IMR-90 (cell line): ENCODE measurements at regions not wholly inside any gene's neighbourhood (a gene's known extent, or its start where the extent isn't known, plus 50 kb on each side); places are given as distances from the start of the nearest gene placed in this dataset.
"Not testable (repeated sequence)": the region's sequence is repeated elsewhere in the genome, so short reads cannot be mapped to it uniquely, and the experiment has no call there.

Experiments used
- ATAC-seq: fragments of 200-7000 bp; cut with Tn5 transposase; 2 replicates; pipeline ENCODE4 v1.9.1; 2020; ENCODE audit warnings: low read depth, mild to moderate bottlenecking, moderate library complexity
- BruUV-seq: library from RNA; stranded (reverse); fragments of 400-500 nt; replicated peaks from 2 replicates; lab custom pipeline; 2021; lab: Mats Ljungman, UMichigan
- CTCF ChIA-PET: fragments of 300-600 bp; formaldehyde crosslinking; extraction: SDS; loops from one replicate; lab custom pipeline; 2021; ENCODE audit warnings: antibody characterized with exemption; lab: Yijun Ruan, JAX
- POLR2A ChIA-PET: fragments of 300-600 bp; sonication (Branson Sonifier 250); formaldehyde crosslinking; loops from one replicate; lab custom pipeline; 2022; ENCODE audit warnings: antibody characterized with exemption; ENCODE audit not compliant: unreplicated experiment; lab: Charles Lee
- DNase-seq: peaks from one replicate; pipeline ENCODE4 v3.0.0; 2013
- H2AFZ ChIP-seq: replicated peaks from 2 replicates; pipeline ENCODE3; 2013; ENCODE audit warnings: low read length, mild to moderate bottlenecking; ENCODE audit not compliant: poor library complexity
- H2AK5ac ChIP-seq: 2 replicates; pipeline ENCODE4 v1.6.1; 2013; ENCODE audit warnings: low read depth, low read length, inconsistent platforms
- H2AK9ac ChIP-seq: replicated peaks from 2 replicates; pipeline ENCODE3; 2013; ENCODE audit warnings: mild to moderate bottlenecking, low read depth, low read length, moderate library complexity; ENCODE audit not compliant: poor library complexity
- H2BK120ac ChIP-seq: 2 replicates; pipeline ENCODE4 v1.6.1; 2013; ENCODE audit warnings: low read depth, low read length, inconsistent platforms
- H2BK15ac ChIP-seq: 3 replicates; pipeline ENCODE4 v1.6.1; 2013; ENCODE audit warnings: low read depth, low read length, inconsistent platforms
- H2BK20ac ChIP-seq: 2 replicates; pipeline ENCODE4 v1.6.1; 2013; ENCODE audit warnings: low read depth, mild to moderate bottlenecking, inconsistent platforms, low read length, moderate library complexity
- H2BK5ac ChIP-seq: 2 replicates; pipeline ENCODE4 v1.6.1; 2013; ENCODE audit warnings: mild to moderate bottlenecking, low read depth, low read length, inconsistent platforms; ENCODE audit not compliant: poor library complexity, severe bottlenecking
- H3K14ac ChIP-seq: replicated peaks from 2 replicates; pipeline ENCODE4 v1.6.1; 2013; ENCODE audit warnings: low read depth, low read length, inconsistent platforms
- H3K18ac ChIP-seq: 2 replicates; pipeline ENCODE4 v1.6.1; 2013; ENCODE audit warnings: low read depth, low read length, control low read depth
- H3K23ac ChIP-seq: 2 replicates; pipeline ENCODE4 v1.6.1; 2013; ENCODE audit warnings: low read depth, low read length, inconsistent platforms
- H3K27ac ChIP-seq: 2 replicates; pipeline ENCODE4 v1.5.1; 2013; ENCODE audit warnings: mild to moderate bottlenecking, control low read depth, low read length; ENCODE audit not compliant: insufficient read depth
- H3K27me3 ChIP-seq: 2 replicates; pipeline ENCODE4 v1.6.1; 2013; ENCODE audit warnings: low read length; ENCODE audit not compliant: control insufficient read depth, insufficient read depth
- H3K36me3 ChIP-seq: 2 replicates; pipeline ENCODE4 v1.6.1; 2013; ENCODE audit warnings: low read length, mixed read lengths; ENCODE audit not compliant: control insufficient read depth, insufficient read depth
- H3K4ac ChIP-seq: 2 replicates; pipeline ENCODE4 v1.6.1; 2013; ENCODE audit warnings: low read depth, low read length, inconsistent platforms
- H3K4me1 ChIP-seq: 2 replicates; pipeline ENCODE4 v1.6.1; 2013; ENCODE audit warnings: low read length, mixed read lengths; ENCODE audit not compliant: control insufficient read depth, insufficient read depth
- H3K4me2 ChIP-seq: 2 replicates; pipeline ENCODE4 v1.6.1; 2013; ENCODE audit warnings: low read depth, mild to moderate bottlenecking, control low read depth, low read length, moderate library complexity
- H3K4me3 ChIP-seq: 2 replicates; pipeline ENCODE4 v1.5.1; 2013; ENCODE audit warnings: low read depth, mild to moderate bottlenecking, control low read depth, low read length, moderate library complexity; ENCODE audit not compliant: insufficient read depth
- H3K56ac ChIP-seq: 2 replicates; pipeline ENCODE4 v1.6.1; 2013; ENCODE audit warnings: low read length, inconsistent platforms; ENCODE audit not compliant: insufficient read depth; ENCODE audit errors: extremely low read depth
- H3K79me1 ChIP-seq, 2 experiments: 2 replicates each; pipeline ENCODE4 v1.6.1; 2013; ENCODE audit warnings: low read length in 2 of 2, inconsistent platforms in 1 of 2, low read depth in 1 of 2
- H3K9ac ChIP-seq: 2 replicates; pipeline ENCODE4 v1.6.1; 2013; ENCODE audit warnings: low read depth, low read length, control low read depth
- H3K9me1 ChIP-seq: 2 replicates; pipeline ENCODE4 v1.6.1; 2013; ENCODE audit warnings: low read length, inconsistent platforms; ENCODE audit not compliant: insufficient read depth
- H3K9me3 ChIP-seq: 2 replicates; pipeline ENCODE4 v1.6.1; 2013; ENCODE audit warnings: low read length; ENCODE audit not compliant: control insufficient read depth, insufficient read depth
- H4K20me1 ChIP-seq: 2 replicates; pipeline ENCODE4 v1.6.1; 2013; ENCODE audit warnings: low read length, inconsistent platforms; ENCODE audit not compliant: insufficient read depth
- H4K5ac ChIP-seq: 2 replicates; pipeline ENCODE4 v1.6.1; 2013; ENCODE audit warnings: mild to moderate bottlenecking, low read depth, low read length, control low read depth
- H4K8ac ChIP-seq, 2 experiments: 2 replicates each; pipeline ENCODE4 v1.6.1; 2013; ENCODE audit warnings: low read depth in 2 of 2, low read length in 2 of 2, control low read depth in 1 of 2, inconsistent platforms in 1 of 2
- H4K91ac ChIP-seq: 2 replicates; pipeline ENCODE4 v1.6.1; 2013; ENCODE audit warnings: low read depth, low read length, inconsistent platforms; ENCODE audit not compliant: insufficient read depth
- BHLHE40 ChIP-seq: fragments of 150-350 bp; IDR thresholded peaks from 2 replicates; pipeline ENCODE4 v1.6.1; 2016; ENCODE audit warnings: mild to moderate bottlenecking, low read depth, low read length
- MXI1 ChIP-seq: IDR thresholded peaks from 2 replicates; pipeline ENCODE4 v1.6.1; 2012; ENCODE audit warnings: low read depth, mild to moderate bottlenecking, low read length, moderate library complexity, borderline replicate concordance
- NFE2L2 ChIP-seq: fragments of 150-350 bp; IDR thresholded peaks from 2 replicates; pipeline ENCODE4 v1.6.1; 2016; ENCODE audit warnings: low read depth, mild to moderate bottlenecking, low read length
- RAD21 ChIP-seq: IDR thresholded peaks from 2 replicates; pipeline ENCODE4 v1.6.1; 2012; ENCODE audit warnings: low read length, improper control_type of control experiment
- SMC3 ChIP-seq: fragments of 150-350 bp; IDR thresholded peaks from 2 replicates; pipeline ENCODE4 v1.6.1; 2016; ENCODE audit warnings: low read depth, mild to moderate bottlenecking, antibody characterized with exemption, low read length, moderate library complexity
- WGBS, 2 experiments: methylation state at CpG; one replicate each; pipeline versions ENCODE4 v1.1.5 to v1.1.7; 2013; ENCODE audit warnings: missing lambda C conversion rate in 2 of 2; ENCODE audit not compliant: insufficient read length in 1 of 2; ENCODE audit errors: extremely low coverage in 2 of 2; 5-methylcytosine and 5-hydroxymethylcytosine counted together
- dilution Hi-C: fragments of 300-500 bp; cut with HindIII; formaldehyde crosslinking; loops from one replicate; pipeline ENCODE4 v1.14.3; 2018; ENCODE audit warnings: low sequenced_read_pairs; ENCODE audit not compliant: unreplicated experiment
- in situ Hi-C: fragments of 300-500 bp; cut with MboI; formaldehyde crosslinking; loops from 3 replicates; pipeline ENCODE4 v1.14.3; 2019; ENCODE audit warnings: low sequenced_read_pairs, inconsistent platforms, mixed read lengths
- intact Hi-C: fragments of 100-400 bp; cut with micrococcal nuclease; formaldehyde crosslinking; loops from 2 replicates; pipeline ENCODE4 v1.10.0; 2022

DNA sequence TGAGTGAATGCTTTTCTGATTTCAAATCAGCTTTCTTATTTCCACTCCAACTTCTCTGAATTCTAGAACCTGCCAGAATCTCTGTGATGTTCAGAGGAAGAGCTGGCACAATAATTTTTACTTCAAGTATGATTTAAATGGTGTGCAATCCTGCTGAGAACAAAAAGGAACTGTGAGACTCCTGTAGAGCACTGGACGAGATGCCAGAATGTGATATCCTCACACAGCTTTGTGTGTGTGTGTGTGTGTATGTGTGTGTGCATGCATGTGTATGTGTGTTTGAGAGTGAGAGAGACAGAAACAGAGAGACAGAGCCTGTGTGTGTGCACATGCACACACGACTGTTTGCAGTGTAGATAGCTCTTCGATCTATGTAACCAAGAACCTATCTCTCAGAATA is 713.6 kb upstream of the ZP4 start:
- BruUV-seq: no TSS peak
- intact Hi-C loops (no loop called here), in situ Hi-C loops (no loop called here), dilution Hi-C loops (no loop called here)
- no peak overlapping the region for H2BK5ac ChIP-seq
- no peaks in the 10 kb centered on the region for H3K4me1 ChIP-seq
- H2BK15ac ChIP-seq: no peak overlapping the region
- no peak overlapping the region for H4K5ac ChIP-seq
- no peak overlapping the region for H2AFZ ChIP-seq
- H3K79me1 ChIP-seq: no peaks in the 10 kb centered on the region
- H3K36me3 ChIP-seq: no peaks in the 10 kb centered on the region
- H3K56ac ChIP-seq: no peak overlapping the region
- no CpG with 5 or more reads among the region's 3 CpGs for WGBS, 2 experiments
- no peaks in the 10 kb centered on the region for H3K9me3 ChIP-seq
- no peak overlapping the region for H2AK9ac ChIP-seq
- no peaks in the 10 kb centered on the region for H4K20me1 ChIP-seq
- H2BK120ac ChIP-seq: no peak overlapping the region
- H3K9me1 ChIP-seq: no peaks in the 10 kb centered on the region
- TF ChIP-seq BHLHE40 (no peak), RAD21 (no peak), SMC3 (no peak), NFE2L2 (no peak), MXI1 (no peak)
- ChIA-PET CTCF (no interaction called here), POLR2A (no interaction called here)
- no peak overlapping the region for H2BK20ac ChIP-seq
- H3K4me3 ChIP-seq: no peak overlapping the region
- H2AK5ac ChIP-seq: no peak overlapping the region
- H3K9ac ChIP-seq: no peak overlapping the region
- H4K91ac ChIP-seq: no peak overlapping the region
- H3K18ac ChIP-seq: no peak overlapping the region
- no peak overlapping the region for H3K27ac ChIP-seq
- no peak overlapping the region for H3K4me2 ChIP-seq
- no peak overlapping the region for H4K8ac ChIP-seq
- H3K23ac ChIP-seq: no peak overlapping the region
- ATAC-seq (no peak), DNase-seq (no peak)
- H3K4ac ChIP-seq: no peak overlapping the region
- no peak overlapping the region for H3K14ac ChIP-seq
- no peaks in the 10 kb centered on the region for H3K27me3 ChIP-seq

GRCh38 chr1:238601604-238602003 is 710.9 kb upstream of the ZP4 start:
- H3K4me1 ChIP-seq, H4K5ac ChIP-seq, POLR2A ChIA-PET, H2BK20ac ChIP-seq, CTCF ChIA-PET, H3K23ac ChIP-seq, H3K79me1 ChIP-seq, H2BK120ac ChIP-seq, H4K20me1 ChIP-seq, H3K14ac ChIP-seq, ATAC-seq, in situ Hi-C loops, H2BK15ac ChIP-seq, H3K56ac ChIP-seq, dilution Hi-C loops, H4K91ac ChIP-seq, H3K18ac ChIP-seq, H3K27ac ChIP-seq, H3K36me3 ChIP-seq, intact Hi-C loops, BruUV-seq, H3K4me3 ChIP-seq, H3K4me2 ChIP-seq, H3K9ac ChIP-seq, H3K27me3 ChIP-seq, H3K9me3 ChIP-seq, H2AK9ac ChIP-seq, DNase-seq, H4K8ac ChIP-seq, H2BK5ac ChIP-seq, H3K9me1 ChIP-seq, H3K4ac ChIP-seq, H2AK5ac ChIP-seq, H2AFZ ChIP-seq: not testable (repeated sequence)
- no CpG with 5 or more reads among the region's 2 CpGs for WGBS, 2 experiments
